Endodermal cell (in vitro differentiated cells): ENCODE measurements at regions not wholly inside any gene's neighbourhood (a gene's known extent, or its start where the extent isn't known, plus 50 kb on each side); places are given as distances from the start of the nearest gene placed in this dataset.

ENCODE experiments used
- DNase-seq: peaks from one replicate; pipeline ENCODE4 v3.0.0-alpha.2; 2017
- H3K27ac ChIP-seq: 2 replicates; pipeline ENCODE4 v1.5.1; 2013; ENCODE audit warnings: mild to moderate bottlenecking, low read depth, low read length, moderate library complexity
- H3K27me3 ChIP-seq: 2 replicates; pipeline ENCODE4 v1.6.1; 2013; ENCODE audit warnings: mild to moderate bottlenecking, low read length, moderate library complexity; ENCODE audit not compliant: insufficient read depth, control insufficient read depth, poor library complexity, severe bottlenecking
- H3K36me3 ChIP-seq: 2 replicates; pipeline ENCODE4 v1.7.0; 2013; ENCODE audit warnings: mild to moderate bottlenecking, low read length, moderate library complexity; ENCODE audit not compliant: control insufficient read depth, insufficient read depth
- H3K4me1 ChIP-seq: one replicate; pipeline ENCODE4 v1.7.0; 2013; ENCODE audit warnings: low read length; ENCODE audit not compliant: control insufficient read depth, insufficient read depth
- H3K4me3 ChIP-seq: 2 replicates; pipeline ENCODE4 v1.5.1; 2013; ENCODE audit warnings: mild to moderate bottlenecking, low read length, moderate library complexity
- H3K9ac ChIP-seq: 2 replicates; pipeline ENCODE4 v1.6.1; 2013; ENCODE audit warnings: mild to moderate bottlenecking, low read length, moderate library complexity; ENCODE audit not compliant: poor library complexity, severe bottlenecking; ENCODE audit errors: extremely low read depth
- H3K9me3 ChIP-seq: 2 replicates; pipeline ENCODE4 v1.6.1; 2013; ENCODE audit warnings: mild to moderate bottlenecking, low read length, moderate library complexity; ENCODE audit not compliant: control insufficient read depth
- H3K27ac Mint-ChIP-seq: 2 replicates; pipeline ENCODE4 v1.8.0; 2020; ENCODE audit warnings: mixed read lengths
- H3K27me3 Mint-ChIP-seq: 2 replicates; pipeline ENCODE4 v1.8.0; 2021; ENCODE audit warnings: mild to moderate bottlenecking, mixed read lengths; ENCODE audit not compliant: insufficient read depth
- H3K36me3 Mint-ChIP-seq: 2 replicates; pipeline ENCODE4 v1.8.0; 2020; ENCODE audit warnings: low read depth, mixed read lengths
- H3K4me1 Mint-ChIP-seq: 2 replicates; pipeline ENCODE4 v1.8.0; 2020; ENCODE audit warnings: mixed read lengths
- H3K4me3 Mint-ChIP-seq: 2 replicates; pipeline ENCODE4 v1.8.0; 2020; ENCODE audit warnings: mild to moderate bottlenecking, moderate library complexity, mixed read lengths
- H3K9me3 Mint-ChIP-seq: 2 replicates; pipeline ENCODE4 v1.8.0; 2020; ENCODE audit warnings: mild to moderate bottlenecking, mixed read lengths
- WGBS, 2 experiments: methylation state at CpG; one replicate each; pipeline versions ENCODE4 v1.1.5 to v1.1.7; 2013; ENCODE audit warnings: missing lambda C conversion rate in 2 of 2, mixed read lengths in 1 of 2; ENCODE audit not compliant: insufficient coverage in 1 of 2, insufficient read length in 1 of 2; 5-methylcytosine and 5-hydroxymethylcytosine counted together
- TF ChIP-seq, protein P1 (sequence below): fragments of 200-600 bp; sonication (generic); conservative IDR thresholded peaks from 2 replicates; pipeline ENCODE4 v1.5.0; 2021; ENCODE audit warnings: antibody characterized with exemption, mild to moderate bottlenecking

- H3K4me3 Mint-ChIP-seq = peak overlapping the region; percentile 9
- H3K36me3 Mint-ChIP-seq = peaks cover 4% of the 10 kb centered on the region
- H3K4me1 Mint-ChIP-seq = peaks cover 56% of the 10 kb centered on the region
These were observed 454.3 kb downstream of the AJAP1 start for GRCh38 chr1:5108740-5109139.

DNA sequence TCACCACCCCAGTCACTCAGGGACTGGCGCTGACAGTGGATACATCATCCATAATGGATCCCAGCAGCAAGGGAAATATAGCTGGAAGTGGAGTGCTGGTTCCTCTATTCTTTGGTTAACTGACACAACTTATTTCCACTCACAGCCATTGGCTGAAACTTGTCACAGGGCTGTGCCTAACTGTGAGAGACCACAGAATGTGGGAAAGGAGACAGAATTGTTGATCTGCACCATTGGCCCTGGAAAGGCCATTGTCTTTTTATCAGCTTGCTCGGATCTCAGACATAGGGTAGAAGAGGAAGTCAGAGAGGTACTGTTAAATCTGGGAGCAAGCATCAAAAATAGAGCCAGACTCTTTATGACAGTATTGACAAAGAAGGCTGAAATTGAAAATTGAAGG is 451.3 kb downstream of the AJAP1 start:
- TF ChIP-seq, protein P1, sequence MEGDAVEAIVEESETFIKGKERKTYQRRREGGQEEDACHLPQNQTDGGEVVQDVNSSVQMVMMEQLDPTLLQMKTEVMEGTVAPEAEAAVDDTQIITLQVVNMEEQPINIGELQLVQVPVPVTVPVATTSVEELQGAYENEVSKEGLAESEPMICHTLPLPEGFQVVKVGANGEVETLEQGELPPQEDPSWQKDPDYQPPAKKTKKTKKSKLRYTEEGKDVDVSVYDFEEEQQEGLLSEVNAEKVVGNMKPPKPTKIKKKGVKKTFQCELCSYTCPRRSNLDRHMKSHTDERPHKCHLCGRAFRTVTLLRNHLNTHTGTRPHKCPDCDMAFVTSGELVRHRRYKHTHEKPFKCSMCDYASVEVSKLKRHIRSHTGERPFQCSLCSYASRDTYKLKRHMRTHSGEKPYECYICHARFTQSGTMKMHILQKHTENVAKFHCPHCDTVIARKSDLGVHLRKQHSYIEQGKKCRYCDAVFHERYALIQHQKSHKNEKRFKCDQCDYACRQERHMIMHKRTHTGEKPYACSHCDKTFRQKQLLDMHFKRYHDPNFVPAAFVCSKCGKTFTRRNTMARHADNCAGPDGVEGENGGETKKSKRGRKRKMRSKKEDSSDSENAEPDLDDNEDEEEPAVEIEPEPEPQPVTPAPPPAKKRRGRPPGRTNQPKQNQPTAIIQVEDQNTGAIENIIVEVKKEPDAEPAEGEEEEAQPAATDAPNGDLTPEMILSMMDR = no peak
- Mint-ChIP-seq H3K27ac (peak overlapping the region; percentile 0), H3K27me3 (no peaks in the 10 kb centered on the region), H3K36me3 (peaks cover 3% of the 10 kb centered on the region), H3K9me3 (peaks cover 12% of the 10 kb centered on the region), H3K4me3 (no peak overlapping the region), H3K4me1 (peaks cover 45% of the 10 kb centered on the region)
- no peaks in the 10 kb centered on the region for H3K27me3 ChIP-seq
- no peaks in the 10 kb centered on the region for H3K36me3 ChIP-seq
- WGBS, 2 experiments = 67 to 73% methylated on average over 1 to 2 of the region's 2 CpGs
- H3K9me3 ChIP-seq = peaks cover 21% of the 10 kb centered on the region
- H3K4me1 ChIP-seq = peaks cover 11% of the 10 kb centered on the region
- H3K9ac ChIP-seq = no peak overlapping the region
- no peak overlapping the region for H3K27ac ChIP-seq
- H3K4me3 ChIP-seq = no peak overlapping the region
- DNase-seq = no peak

More at GRCh38 chr1:5108740-5109139, 454.3 kb downstream of the AJAP1 start:
- Histone ChIP-seq H3K27ac (no peak overlapping the region), H3K4me1 (peaks cover 11% of the 10 kb centered on the region), H3K4me3 (peak overlapping the region; percentile 24), H3K9ac (no peak overlapping the region), H3K9me3 (peaks cover 15% of the 10 kb centered on the region), H3K27me3 (no peaks in the 10 kb centered on the region), H3K36me3 (no peaks in the 10 kb centered on the region)
- TF ChIP-seq, protein P1 = no peak
- 88 to 96% methylated on average over 5 of the region's 5 CpGs for WGBS, 2 experiments
- Mint-ChIP-seq H3K27ac (peak overlapping the region; percentile 65), H3K27me3 (peaks cover 5% of the 10 kb centered on the region), H3K9me3 (peaks cover 5% of the 10 kb centered on the region)
- no peak for DNase-seq

DNA sequence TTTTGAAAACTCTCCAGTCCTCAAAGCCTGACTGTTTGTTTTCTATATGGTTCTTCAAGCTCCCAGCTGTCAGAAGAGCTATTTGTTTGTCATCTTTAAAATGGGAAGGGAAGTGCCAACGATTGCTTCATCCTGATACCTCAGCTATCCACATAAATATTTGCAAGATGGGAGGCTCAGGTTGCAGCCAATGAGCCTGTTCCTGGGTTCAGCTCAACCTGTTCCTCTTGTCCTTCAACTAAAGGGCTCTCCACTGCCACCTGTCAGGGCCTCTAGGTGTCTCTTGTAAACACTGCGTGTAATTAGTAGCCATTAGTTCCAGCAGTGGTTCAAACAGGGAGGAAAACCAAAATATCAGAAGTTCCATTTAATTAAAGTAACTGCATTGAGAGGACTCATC is 445.1 kb downstream of the AJAP1 start:
- Mint-ChIP-seq H3K9me3 (peaks cover 39% of the 10 kb centered on the region), H3K36me3 (peaks cover 6% of the 10 kb centered on the region), H3K27ac (peak overlapping the region; percentile 49), H3K4me3 (no peak overlapping the region), H3K4me1 (peaks cover 12% of the 10 kb centered on the region), H3K27me3 (no peaks in the 10 kb centered on the region)
- no peaks in the 10 kb centered on the region for H3K4me1 ChIP-seq
- H3K27ac ChIP-seq = no peak overlapping the region
- H3K9me3 ChIP-seq = peaks cover 41% of the 10 kb centered on the region
- 56 to 63% methylated on average over 2 of the region's 2 CpGs for WGBS, 2 experiments
- no peaks in the 10 kb centered on the region for H3K36me3 ChIP-seq
- TF ChIP-seq, protein P1 = peak; percentile 70
- DNase-seq = peak; percentile 76
- H3K4me3 ChIP-seq = no peak overlapping the region
- H3K27me3 ChIP-seq = no peaks in the 10 kb centered on the region
- no peak overlapping the region for H3K9ac ChIP-seq
